Fibroblast of mammary gland (primary cell): ENCODE measurements at regions not wholly inside any gene's neighbourhood (a gene's known extent, or its start where the extent isn't known, plus 50 kb on each side); places are given as distances from the start of the nearest gene placed in this dataset.

Source experiments
- DNase-seq: peaks from one replicate; pipeline ENCODE4 v3.0.0-alpha.2; 2010; ENCODE audit warnings: low read depth
- H3K4me3 ChIP-seq: 2 replicates; pipeline ENCODE4 v1.5.1; 2011; ENCODE audit warnings: low read depth, mild to moderate bottlenecking, low read length, moderate library complexity; ENCODE audit not compliant: control insufficient read depth
- TF ChIP-seq, protein P1 (sequence below): conservative IDR thresholded peaks from 2 replicates; pipeline ENCODE4 v1.5.1; 2011; ENCODE audit warnings: low read depth, low read length, inconsistent platforms; ENCODE audit not compliant: control insufficient read depth, insufficient read depth

DNA sequence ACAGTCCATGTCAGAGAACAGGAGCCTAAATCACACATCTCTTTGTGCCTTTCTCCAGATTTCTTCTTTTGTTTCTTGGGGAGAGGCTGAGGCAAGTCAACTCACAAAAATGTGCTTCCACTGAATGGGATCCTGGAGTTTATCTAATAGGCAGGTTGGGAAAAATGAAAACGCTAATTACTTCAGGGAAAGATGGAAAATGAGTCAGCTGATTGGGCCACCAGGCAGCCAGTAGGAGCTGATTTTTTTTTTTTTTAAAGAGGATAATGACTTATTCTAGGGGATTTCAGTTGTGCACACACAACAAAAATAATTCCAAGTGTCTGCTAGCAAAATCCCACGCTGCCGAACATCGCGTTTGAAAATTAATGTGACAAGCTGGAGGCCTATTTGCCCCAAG is 412.8 kb upstream of the ZMIZ1 start:
- H3K4me3 ChIP-seq: no peak overlapping the region
- TF ChIP-seq, protein P1, sequence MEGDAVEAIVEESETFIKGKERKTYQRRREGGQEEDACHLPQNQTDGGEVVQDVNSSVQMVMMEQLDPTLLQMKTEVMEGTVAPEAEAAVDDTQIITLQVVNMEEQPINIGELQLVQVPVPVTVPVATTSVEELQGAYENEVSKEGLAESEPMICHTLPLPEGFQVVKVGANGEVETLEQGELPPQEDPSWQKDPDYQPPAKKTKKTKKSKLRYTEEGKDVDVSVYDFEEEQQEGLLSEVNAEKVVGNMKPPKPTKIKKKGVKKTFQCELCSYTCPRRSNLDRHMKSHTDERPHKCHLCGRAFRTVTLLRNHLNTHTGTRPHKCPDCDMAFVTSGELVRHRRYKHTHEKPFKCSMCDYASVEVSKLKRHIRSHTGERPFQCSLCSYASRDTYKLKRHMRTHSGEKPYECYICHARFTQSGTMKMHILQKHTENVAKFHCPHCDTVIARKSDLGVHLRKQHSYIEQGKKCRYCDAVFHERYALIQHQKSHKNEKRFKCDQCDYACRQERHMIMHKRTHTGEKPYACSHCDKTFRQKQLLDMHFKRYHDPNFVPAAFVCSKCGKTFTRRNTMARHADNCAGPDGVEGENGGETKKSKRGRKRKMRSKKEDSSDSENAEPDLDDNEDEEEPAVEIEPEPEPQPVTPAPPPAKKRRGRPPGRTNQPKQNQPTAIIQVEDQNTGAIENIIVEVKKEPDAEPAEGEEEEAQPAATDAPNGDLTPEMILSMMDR: no peak
- DNase-seq: peak; percentile 11

DNA sequence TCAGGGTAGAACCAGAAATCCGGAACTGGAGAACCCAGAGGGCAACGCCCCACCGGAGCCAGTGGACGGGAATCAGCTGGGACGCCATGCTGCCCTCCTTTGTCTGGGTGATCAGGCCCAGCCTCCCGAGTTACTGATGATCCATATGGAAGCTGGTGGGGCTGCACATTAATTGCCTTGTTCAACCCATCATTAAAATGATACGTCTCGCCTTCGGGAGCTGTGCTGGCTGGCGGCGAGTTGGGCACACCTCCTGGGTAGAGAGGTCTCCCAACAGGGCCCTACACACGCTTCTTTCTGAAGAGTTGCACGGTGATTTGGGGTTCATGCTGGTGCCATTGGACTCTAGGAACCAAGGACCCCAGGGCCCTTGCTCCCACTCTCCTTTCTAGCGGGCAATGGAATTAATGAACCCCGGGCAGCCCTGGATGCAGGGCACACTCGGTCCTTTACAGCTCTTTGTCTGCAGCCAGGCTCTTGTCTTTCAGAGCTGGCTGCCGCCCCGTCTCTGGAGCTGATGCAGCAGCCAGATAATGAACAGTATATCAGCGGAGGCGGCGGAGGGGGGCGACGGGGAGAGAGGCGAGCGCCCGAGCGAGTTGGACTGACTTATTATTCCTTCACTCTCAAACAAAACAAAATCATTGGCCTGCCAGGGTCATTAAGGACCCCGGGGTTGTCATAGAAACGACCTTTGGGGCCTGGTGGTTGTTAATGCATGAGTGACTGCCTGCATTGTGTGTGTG is 412.2 kb upstream of the ZMIZ1 start:
- TF ChIP-seq, protein P1: no peak
- H3K4me3 ChIP-seq: no peak overlapping the region
- no peak for DNase-seq

DNA sequence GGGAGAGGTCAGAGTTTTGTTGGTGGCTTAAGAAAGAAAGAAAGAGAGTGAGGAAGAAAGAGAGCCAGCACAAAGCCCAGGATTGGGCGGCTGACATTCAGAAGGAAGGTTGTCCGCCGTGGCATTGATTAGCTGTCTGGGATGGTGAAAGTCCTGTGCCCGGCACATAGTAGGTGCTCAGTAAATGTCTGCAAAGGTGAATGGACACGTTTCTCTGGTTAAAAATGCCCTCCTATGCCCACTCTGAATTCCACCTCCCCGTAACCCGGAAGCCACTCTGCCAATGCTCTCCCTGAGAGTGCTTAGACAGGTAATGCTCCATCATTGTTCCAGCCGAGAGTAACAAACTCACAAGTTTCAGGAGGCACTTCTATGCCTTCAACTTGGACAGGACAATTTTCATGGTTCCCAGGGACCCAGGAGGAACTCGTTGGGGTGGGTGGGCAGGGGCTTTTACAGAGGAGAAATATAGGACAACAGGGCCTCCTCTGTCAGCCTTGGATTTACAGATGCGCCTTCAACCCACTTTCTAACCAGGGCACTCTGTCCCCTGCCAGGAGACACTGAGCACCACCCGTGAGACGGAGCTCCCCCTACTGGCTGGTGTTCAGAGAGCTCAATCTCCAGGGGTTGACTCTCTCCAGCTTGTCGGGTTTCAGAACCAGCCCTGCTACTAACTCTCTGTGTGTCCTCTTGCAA is 411.5 kb upstream of the ZMIZ1 start:
- no peak overlapping the region for H3K4me3 ChIP-seq
- DNase-seq: peak; percentile 68
- TF ChIP-seq, protein P1: peak; percentile 78

DNA sequence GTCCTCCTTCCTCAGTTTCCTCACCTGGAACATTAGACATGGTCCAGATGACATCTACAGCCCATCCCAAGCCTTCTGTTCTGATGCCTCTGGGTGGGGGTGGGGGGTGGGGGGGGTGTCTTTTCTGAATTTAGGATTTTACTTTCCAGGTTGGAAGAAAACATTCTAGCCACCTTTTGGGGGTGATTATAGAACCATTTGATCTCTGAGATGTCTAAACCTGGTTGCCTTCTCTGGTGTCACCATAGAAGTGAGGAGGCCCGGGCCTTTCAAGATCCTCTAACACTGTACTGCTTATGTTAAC is 411.0 kb upstream of the ZMIZ1 start:
- TF ChIP-seq, protein P1: no peak
- DNase-seq: no peak
- H3K4me3 ChIP-seq: no peak overlapping the region

DNA sequence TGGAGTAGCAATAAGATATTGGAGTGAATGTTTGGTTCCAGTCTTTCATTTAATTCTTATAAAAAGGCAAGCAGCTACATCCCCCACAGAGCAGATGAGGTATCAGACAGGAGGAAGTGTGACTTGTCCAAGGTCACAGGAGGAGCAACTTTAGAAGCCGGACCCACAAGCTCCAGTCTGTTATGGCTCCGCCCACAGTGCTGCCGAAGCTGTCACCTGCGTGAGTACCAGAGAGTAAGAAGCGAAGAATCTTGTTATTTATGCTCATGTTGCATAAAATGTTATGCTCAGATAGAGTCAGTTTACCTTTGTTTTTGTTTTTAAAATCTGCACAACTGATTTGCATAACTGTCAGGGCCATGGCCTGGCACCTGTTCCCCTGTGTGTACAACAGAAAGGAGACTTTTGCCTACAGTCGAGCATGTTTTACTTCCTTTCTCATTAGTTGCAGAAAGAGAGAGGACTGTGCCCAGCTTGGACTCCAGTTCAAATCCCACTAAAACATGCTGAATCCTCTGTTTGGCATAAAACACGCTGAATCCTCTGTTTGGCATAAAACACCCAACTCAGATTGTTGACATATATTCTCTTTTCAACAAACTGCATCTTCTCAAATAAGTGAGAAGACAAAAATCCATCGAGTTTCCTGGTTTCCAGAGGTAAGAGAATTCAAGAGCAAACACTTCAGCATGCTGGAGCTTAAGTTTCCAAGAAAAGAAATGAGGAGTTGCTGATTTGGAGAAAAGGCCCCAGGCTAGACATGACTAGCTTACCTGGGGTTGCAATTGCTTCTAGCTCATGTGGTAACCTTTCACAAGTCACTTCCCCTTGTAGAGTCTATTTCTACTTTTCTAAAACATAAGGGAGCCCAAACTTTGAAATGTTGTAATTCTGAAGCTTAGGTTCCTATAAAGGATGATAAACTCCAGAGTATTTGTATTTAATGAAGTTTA is 409.8 kb upstream of the ZMIZ1 start:
- TF ChIP-seq, protein P1: no peak
- H3K4me3 ChIP-seq: no peak overlapping the region
- DNase-seq: no peak

DNA sequence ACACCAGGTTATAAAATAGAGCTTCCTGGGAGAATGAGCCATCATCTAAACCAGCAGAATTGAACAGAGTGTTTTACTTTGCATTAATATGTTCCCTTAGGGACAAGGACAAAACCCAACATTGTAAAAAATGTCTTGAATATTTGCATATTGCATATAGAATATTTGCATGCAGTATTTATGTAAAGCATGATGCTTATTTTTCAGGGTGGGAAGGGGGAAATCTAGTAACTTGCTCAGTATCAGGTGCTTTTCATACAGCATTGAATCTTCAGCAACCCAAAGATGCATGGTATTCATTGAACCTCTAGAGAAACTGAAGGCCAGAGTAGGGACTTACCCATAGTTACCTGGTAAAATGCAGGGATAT is 409.2 kb upstream of the ZMIZ1 start:
- no peak for DNase-seq

More for the DNA sequence above, 409.2 kb upstream of the ZMIZ1 start:
- H3K4me3 ChIP-seq: no peak overlapping the region
- TF ChIP-seq, protein P1: no peak
